Keratinocyte (primary cell): ENCODE measurements at regions not wholly inside any gene's neighbourhood (a gene's known extent, or its start where the extent isn't known, plus 50 kb on each side); places are given as distances from the start of the nearest gene placed in this dataset.

ENCODE experiments used
- DNase-seq: peaks from one replicate; pipeline ENCODE4 v3.0.0-alpha.2; 2011; ENCODE audit warnings: low read depth, missing footprints, low spot score
- FAIRE-seq: peaks from 2 replicates; lab custom pipeline; 2011; peaks lifted over from hg19 to GRCh38; lab: Jason Lieb, UNC
- H2AFZ ChIP-seq: 2 replicates; pipeline ENCODE4 v1.6.0; 2012; ENCODE audit warnings: low read length, control low read depth, inconsistent platforms; ENCODE audit not compliant: control insufficient read depth
- H3K27ac ChIP-seq: 2 replicates; pipeline ENCODE4 v1.5.1; 2011; ENCODE audit warnings: low read length; ENCODE audit not compliant: control insufficient read depth, insufficient read depth
- H3K27me3 ChIP-seq: 3 replicates; pipeline ENCODE4 v1.6.0; 2011; ENCODE audit warnings: low read length; ENCODE audit not compliant: control insufficient read depth, insufficient read depth; ENCODE audit errors: extremely low read depth
- H3K36me3 ChIP-seq, 2 experiments: 2 replicates in 1 of 2; 3 replicates in 1 of 2; pipeline ENCODE4 v1.5.1; 2011; ENCODE audit warnings: low read length in 2 of 2, mild to moderate bottlenecking in 1 of 2; ENCODE audit not compliant: control insufficient read depth in 2 of 2, insufficient read depth in 2 of 2; ENCODE audit errors: extremely low read depth in 1 of 2
- H3K4me1 ChIP-seq: 3 replicates; pipeline ENCODE4 v1.5.1; 2011; ENCODE audit warnings: low read length; ENCODE audit not compliant: control insufficient read depth, insufficient read depth; ENCODE audit errors: extremely low read depth
- H3K4me2 ChIP-seq: 3 replicates; pipeline ENCODE4 v1.6.0; 2011; ENCODE audit warnings: low read depth, low read length; ENCODE audit not compliant: control insufficient read depth, insufficient read depth; ENCODE audit errors: extremely low read depth
- H3K4me3 ChIP-seq, 3 experiments: fragments of 200-600 bp in 1 of 3; sonication (generic) in 1 of 3; 2 replicates in 2 of 3; 3 replicates in 1 of 3; pipeline ENCODE4 v1.5.1; 2011 to 2016; ENCODE audit warnings: low read length in 3 of 3, mild to moderate bottlenecking in 3 of 3, control low read depth in 2 of 3, inconsistent platforms in 1 of 3, low read depth in 1 of 3, mixed read lengths in 1 of 3, mixed run types in 1 of 3, moderate library complexity in 1 of 3; ENCODE audit not compliant: control insufficient read depth in 2 of 3, insufficient read depth in 2 of 3; ENCODE audit errors: extremely low read depth in 1 of 3
- H3K79me2 ChIP-seq: 2 replicates; pipeline ENCODE4 v1.6.0; 2012; ENCODE audit warnings: low read length; ENCODE audit not compliant: control insufficient read depth, insufficient read depth
- H3K9ac ChIP-seq: 3 replicates; pipeline ENCODE4 v1.6.0; 2011; ENCODE audit warnings: low read length; ENCODE audit not compliant: control insufficient read depth, insufficient read depth; ENCODE audit errors: extremely low read depth
- H3K9me1 ChIP-seq: 3 replicates; pipeline ENCODE4 v1.6.0; 2011; ENCODE audit warnings: low read length; ENCODE audit not compliant: control insufficient read depth, insufficient read depth; ENCODE audit errors: extremely low read depth
- H3K9me3 ChIP-seq: 2 replicates; pipeline ENCODE4 v1.5.1; 2012; ENCODE audit warnings: low read depth, low read length; ENCODE audit not compliant: control insufficient read depth
- H4K20me1 ChIP-seq: 3 replicates; pipeline ENCODE4 v1.6.0; 2011; ENCODE audit warnings: low read length; ENCODE audit not compliant: control insufficient read depth, insufficient read depth; ENCODE audit errors: extremely low read depth
- CTCF ChIP-seq, 3 experiments: IDR thresholded peaks in 1 of 3; conservative IDR thresholded peaks in 1 of 3; optimal IDR thresholded peaks in 1 of 3; 2 replicates in 2 of 3; 3 replicates in 1 of 3; pipeline versions ENCODE3 to v1.5.1; 2011; ENCODE audit warnings: low read length in 3 of 3, mild to moderate bottlenecking in 3 of 3, moderate library complexity in 2 of 3, control low read depth in 1 of 3, inconsistent platforms in 1 of 3; ENCODE audit not compliant: insufficient read depth in 2 of 3; ENCODE audit errors: extremely low read depth in 1 of 3
- EZH2 ChIP-seq: IDR thresholded peaks from one replicate; pipeline ENCODE4 v1.6.1; 2012; ENCODE audit warnings: inconsistent platforms, mild to moderate bottlenecking, low read length, moderate library complexity
- dilution Hi-C: fragments of 300-500 bp; cut with MboI; formaldehyde crosslinking; loops from one replicate; pipeline ENCODE4 v1.7.0; 2020; ENCODE audit warnings: low sequenced_read_pairs; ENCODE audit not compliant: extremely low pct_ligation_motif_present

DNA sequence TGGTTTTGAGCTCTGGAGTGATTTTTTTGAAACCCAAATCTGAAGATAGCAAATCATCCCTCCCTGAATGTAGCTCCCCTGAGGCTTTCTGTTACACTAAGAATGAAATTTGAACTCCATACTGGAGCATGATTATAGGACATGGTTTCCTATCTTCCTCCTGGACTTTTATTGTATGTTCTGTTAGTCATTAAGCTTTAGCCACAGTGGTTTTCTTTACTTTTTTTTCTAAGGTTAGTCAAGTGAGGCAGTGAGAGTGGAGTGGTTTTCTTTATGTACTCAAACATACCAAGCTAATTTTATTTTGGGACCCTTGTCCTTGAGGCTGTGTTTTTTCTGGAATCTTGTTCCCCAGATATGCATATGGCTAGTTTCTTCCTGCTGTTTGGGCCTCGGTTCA is 55.2 kb upstream of the FRMD4B start:
- dilution Hi-C loops: no loop called here
- Histone ChIP-seq H3K4me2 (no peak overlapping the region), H3K79me2 (peaks cover 91% of the 10 kb centered on the region)

GRCh38 chr3:69439643-69440270 is 53.9 kb upstream of the FRMD4B start:
- H3K9ac ChIP-seq: no peak overlapping the region
- H2AFZ ChIP-seq: no peak overlapping the region
- DNase-seq (no peak), FAIRE-seq (no peak)
- H3K9me3 ChIP-seq: no peaks in the 10 kb centered on the region
- H3K4me1 ChIP-seq: peaks cover 5% of the 10 kb centered on the region
- H3K36me3 ChIP-seq: no peaks in the 10 kb centered on the region
- no peak overlapping the region for H3K27ac ChIP-seq
- dilution Hi-C loops: no loop called here
- no peak overlapping the region for H3K4me3 ChIP-seq
- H3K79me2 ChIP-seq: peaks cover 91% of the 10 kb centered on the region
- no peak overlapping the region for H3K4me2 ChIP-seq
- no peaks in the 10 kb centered on the region for H3K27me3 ChIP-seq
- TF ChIP-seq CTCF (optimal IDR thresholded peaks at IDR 0.05 in 1 of 3, IDR thresholded peaks at IDR 0.05 in 1 of 3, conservative IDR thresholded peaks at IDR 0.05 in 1 of 3; ENCODE audit: extremely low read depth in 1 of 3, insufficient read depth in 2 of 3, low read length in 3 of 3) (peak in 2 of 3 experiments; percentile 47), EZH2 (no peak)
- H4K20me1 ChIP-seq: peaks cover 3% of the 10 kb centered on the region
- peaks cover 2% of the 10 kb centered on the region for H3K9me1 ChIP-seq

More for the DNA sequence above, 55.2 kb upstream of the FRMD4B start:
- Histone ChIP-seq H3K9ac (no peak overlapping the region), H2AFZ (no peak overlapping the region), H3K4me3 (no peak overlapping the region), H4K20me1 (peaks cover 3% of the 10 kb centered on the region), H3K4me1 (peaks cover 6% of the 10 kb centered on the region), H3K9me1 (peaks cover 2% of the 10 kb centered on the region), H3K27me3 (no peaks in the 10 kb centered on the region), H3K27ac (no peak overlapping the region), H3K36me3 (no peaks in the 10 kb centered on the region), H3K9me3 (no peaks in the 10 kb centered on the region)
- no peak for FAIRE-seq
- TF ChIP-seq CTCF (optimal IDR thresholded peaks at IDR 0.05 in 1 of 3, IDR thresholded peaks at IDR 0.05 in 1 of 3, conservative IDR thresholded peaks at IDR 0.05 in 1 of 3; ENCODE audit: extremely low read depth in 1 of 3, insufficient read depth in 2 of 3, low read length in 3 of 3): no peak
- TF ChIP-seq EZH2: no peak
- DNase-seq: no peak
